GM19324 (cell line): ENCODE measurements at regions not wholly inside any gene's neighbourhood (a gene's known extent, or its start where the extent isn't known, plus 50 kb on each side); places are given as distances from the start of the nearest gene placed in this dataset.

Experiments
- ATAC-seq: cut with Tn5 transposase; IDR thresholded peaks from one replicate; pipeline ENCODE4 v1.9.1; 2021; ENCODE audit warnings: mild to moderate bottlenecking, moderate library complexity; ENCODE audit not compliant: unreplicated experiment, low FRiP score

GRCh38 chr10:31140716-31141115 lies 109.1 kb upstream of the ZNF438 start:
- no peak for ATAC-seq

GRCh38 chr10:31142026-31142425 lies 110.4 kb upstream of the ZNF438 start:
- no peak for ATAC-seq

- no peak for ATAC-seq
These were observed 111.8 kb upstream of the ZNF438 start for GRCh38 chr10:31143331-31143935.

GRCh38 chr10:31145986-31146385 lies 114.3 kb upstream of the ZNF438 start:
- no peak for ATAC-seq

- no peak for ATAC-seq
These were observed 115.0 kb upstream of the ZNF438 start for GRCh38 chr10:31146491-31147209.

GRCh38 chr10:31147210-31147608 lies 115.5 kb upstream of the ZNF438 start:
- no peak for ATAC-seq

GRCh38 chr10:31148951-31149350 lies 117.3 kb upstream of the ZNF438 start:
- no peak for ATAC-seq

- ATAC-seq: no peak
These were observed 118.3 kb upstream of the ZNF438 start for GRCh38 chr10:31149835-31150512.

- no peak for ATAC-seq
These were observed 119.6 kb upstream of the ZNF438 start for GRCh38 chr10:31151301-31151700.

GRCh38 chr10:31152421-31153135 lies 120.9 kb upstream of the ZNF438 start:
- no peak for ATAC-seq

GRCh38 chr10:31153161-31153560 lies 121.5 kb upstream of the ZNF438 start:
- ATAC-seq: no peak

- no peak for ATAC-seq
These were observed 122.0 kb upstream of the ZNF438 start for GRCh38 chr10:31153692-31154091.

- ATAC-seq: no peak
These were observed 123.3 kb upstream of the ZNF438 start for GRCh38 chr10:31154996-31155395.

GRCh38 chr10:31157123-31158010 lies 125.7 kb upstream of the ZNF438 start:
- ATAC-seq: no peak

- no peak for ATAC-seq
These were observed 126.5 kb upstream of the ZNF438 start for GRCh38 chr10:31158011-31158658.

GRCh38 chr10:31166606-31167005 lies 134.9 kb upstream of the ZNF438 start:
- ATAC-seq: no peak

GRCh38 chr10:31170636-31171035 lies 139.0 kb upstream of the ZNF438 start:
- no peak for ATAC-seq

- ATAC-seq: no peak
These were observed 139.9 kb upstream of the ZNF438 start for GRCh38 chr10:31171402-31172083.

GRCh38 chr10:31172925-31173324 lies 141.3 kb upstream of the ZNF438 start:
- ATAC-seq: no peak
